ENCODE measurements at regions not wholly inside any gene's neighbourhood (a gene's known extent, or its start where the extent isn't known, plus 50 kb on each side); places are given as distances from the start of the nearest gene placed in this dataset. TPM values are rescaled to one million over a fixed set of nuclear protein-coding genes. Genes with fewer than 3 reads are reported as not detected.
"Not testable (repeated sequence)": the region's sequence is repeated elsewhere in the genome, so short reads cannot be mapped to it uniquely, and the experiment has no call there.

DNA sequence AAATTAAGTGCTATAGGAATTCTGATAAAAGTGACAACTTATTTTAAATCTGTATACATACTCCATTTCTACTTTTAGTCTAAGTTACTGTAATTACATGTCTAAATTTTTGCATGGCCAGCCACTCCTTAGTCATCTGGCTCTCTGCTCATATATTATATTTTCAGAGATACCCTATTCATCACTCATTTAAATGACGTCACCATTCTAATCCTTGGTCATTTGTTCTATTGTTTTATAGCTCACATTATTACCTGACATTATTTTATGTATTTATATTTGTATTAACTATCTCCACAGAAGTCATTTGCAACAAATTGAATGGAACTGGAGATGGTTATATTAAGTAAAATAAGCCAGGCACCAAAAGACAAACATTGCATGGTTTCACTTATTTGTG is 179.6 kb upstream of the CXorf51A start:
- no peak for DNase-seq (ENCODE audit: low read depth)

DNA sequence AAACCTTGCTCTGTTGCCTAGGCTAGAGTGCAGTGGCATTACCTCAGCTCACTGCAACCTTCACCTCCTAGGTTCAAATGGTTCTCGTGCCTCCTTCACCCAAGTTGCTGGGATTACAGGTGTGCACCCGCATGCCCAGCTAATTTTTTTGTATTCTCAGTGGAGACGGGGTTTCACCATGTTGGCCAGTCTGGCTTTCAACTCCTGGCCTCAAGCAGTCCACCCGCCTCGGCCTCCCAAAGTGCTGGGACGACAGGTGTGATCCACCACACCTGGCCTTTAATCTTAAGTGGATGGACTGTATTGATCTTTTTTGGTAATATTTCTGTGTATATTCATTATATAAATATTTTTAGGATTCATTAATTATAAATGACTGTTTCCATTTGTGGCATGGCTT is 158.7 kb upstream of the CXorf51A start:
- DNase-seq (ENCODE audit: low read depth): no peak

DNA sequence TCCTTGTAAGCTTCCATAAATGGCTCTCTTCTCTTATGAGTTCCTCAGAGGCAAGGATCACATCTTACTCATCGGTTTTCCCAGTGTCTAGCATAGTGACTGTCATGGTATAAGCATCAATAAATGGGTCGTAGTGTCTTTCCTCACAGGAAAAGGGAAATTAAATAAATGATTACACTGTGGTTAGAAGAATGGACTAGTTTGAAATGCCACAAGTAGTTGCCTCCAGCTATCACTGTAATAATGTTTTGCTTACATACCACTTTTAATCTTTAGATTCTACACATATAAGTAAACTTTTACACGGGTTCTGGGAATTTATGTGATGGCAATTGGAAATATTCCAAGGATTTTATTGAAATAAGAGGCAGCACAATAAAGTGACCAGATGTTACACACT is 152.8 kb upstream of the CXorf51A start:
- DNase-seq (ENCODE audit: low read depth): peak; percentile 7

DNA sequence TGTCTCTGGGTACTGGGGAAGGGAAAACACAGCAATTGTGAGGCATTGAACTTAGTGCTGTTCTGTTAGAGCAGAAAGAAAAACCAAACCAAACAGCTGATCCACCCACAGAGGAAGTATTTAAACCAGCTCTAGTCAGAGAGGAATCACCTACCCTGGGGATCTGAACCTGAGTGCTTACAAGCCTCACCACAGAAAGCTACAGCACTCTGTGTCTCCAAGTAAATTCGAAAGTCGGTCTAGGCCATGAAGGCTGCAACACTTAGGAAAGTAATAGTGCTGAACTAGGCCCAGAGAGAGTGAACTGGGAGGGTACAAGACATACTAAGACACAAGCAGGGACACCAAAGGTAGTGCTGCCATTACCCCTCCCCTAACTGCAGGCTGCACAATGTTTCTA is 142.2 kb upstream of the CXorf51A start:
- DNase-seq (ENCODE audit: low read depth): no peak

- no peak for DNase-seq (ENCODE audit: low read depth)
Observed at GRCh38 chrX:146934256-146934655, 119.7 kb upstream of the CXorf51A start.

DNA sequence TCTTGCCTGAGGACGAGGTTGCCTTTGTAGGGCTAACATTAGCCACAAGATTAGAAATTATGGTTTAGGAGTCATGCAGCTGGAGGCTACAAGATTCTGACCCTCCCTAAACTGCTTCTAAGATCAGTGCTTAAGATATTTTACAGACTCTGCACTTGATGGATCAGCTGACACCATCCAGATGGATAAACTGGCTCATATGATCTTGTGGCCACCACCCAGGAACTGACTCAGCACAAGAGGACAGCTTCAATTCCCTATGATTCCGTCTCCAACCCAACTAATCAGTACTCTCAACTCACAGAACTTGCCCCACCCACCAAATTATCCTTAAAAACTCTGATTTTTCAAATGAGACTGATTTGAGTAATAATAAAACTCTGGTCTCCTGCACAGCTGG is 118.5 kb upstream of the CXorf51A start:
- peak; percentile 43 for DNase-seq (ENCODE audit: low read depth)

- no peak for DNase-seq (ENCODE audit: low read depth)
Observed at GRCh38 chrX:146921204-146921603, 106.7 kb upstream of the CXorf51A start.

DNA sequence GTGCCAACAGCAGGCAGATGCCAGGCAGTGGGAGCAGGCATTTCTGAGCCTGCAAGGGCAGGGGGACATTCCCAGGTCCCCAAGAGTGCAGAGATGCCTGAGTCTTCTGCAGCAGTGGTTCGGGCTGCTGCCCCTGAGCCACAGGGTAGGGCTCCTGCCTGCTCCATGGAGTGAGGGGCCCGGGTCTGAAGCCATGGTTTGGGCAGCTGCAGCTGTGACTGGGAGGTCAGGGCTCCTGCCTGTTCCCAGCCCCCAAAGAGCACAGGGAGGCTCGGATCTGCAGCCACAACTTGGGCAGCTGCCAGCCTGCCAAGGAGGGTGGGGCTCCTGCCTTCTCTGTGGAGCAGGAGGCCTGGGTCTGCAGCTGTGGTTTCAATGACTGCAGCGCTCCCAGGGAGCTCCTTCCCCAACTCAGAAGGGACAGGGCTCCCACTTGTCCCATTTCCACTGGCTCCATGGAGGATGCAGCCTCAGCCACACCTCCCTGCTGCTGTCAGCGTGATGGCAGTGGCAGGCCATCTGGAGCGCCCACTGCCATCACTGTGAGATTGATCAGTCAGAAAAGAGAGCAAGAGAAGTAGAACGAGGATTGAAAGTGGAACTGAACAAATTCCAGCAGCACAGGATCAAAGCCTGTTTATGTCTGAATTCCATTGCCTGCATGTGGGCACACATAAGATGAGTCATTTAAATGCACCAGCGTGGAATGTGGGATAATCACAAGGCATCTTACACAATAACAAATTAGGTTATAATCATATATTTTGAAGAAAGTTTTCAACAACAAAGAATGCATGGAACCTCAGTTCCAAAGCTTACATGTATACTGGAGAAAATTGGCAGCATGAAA is 93.1 kb upstream of the CXorf51A start:
- DNase-seq (ENCODE audit: low read depth): peak; percentile 56

GRCh38 chrX:146906166-146906565 is 91.6 kb upstream of the CXorf51A start:
- DNase-seq (ENCODE audit: low read depth): no peak

DNA sequence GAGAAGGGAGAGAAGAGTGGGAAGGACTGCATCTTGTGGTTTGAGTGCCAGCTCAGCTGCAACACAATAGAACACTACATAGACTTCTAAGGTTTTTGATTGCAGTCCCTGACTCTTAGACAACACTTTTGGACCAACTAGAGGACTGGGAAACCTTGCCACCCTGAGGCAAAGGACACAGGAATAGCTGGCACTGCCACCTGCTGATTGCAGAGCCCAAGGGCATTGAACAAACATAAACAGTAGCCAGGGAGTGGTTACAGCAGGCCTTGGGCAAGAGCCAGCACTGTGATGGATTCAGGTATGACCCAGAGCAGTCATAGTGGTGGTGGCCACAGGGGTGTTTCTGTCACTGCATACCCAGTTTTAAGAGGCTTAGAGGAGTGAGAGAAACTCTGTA is 72.5 kb upstream of the CXorf51A start:
- no peak for DNase-seq (ENCODE audit: low read depth)

DNA sequence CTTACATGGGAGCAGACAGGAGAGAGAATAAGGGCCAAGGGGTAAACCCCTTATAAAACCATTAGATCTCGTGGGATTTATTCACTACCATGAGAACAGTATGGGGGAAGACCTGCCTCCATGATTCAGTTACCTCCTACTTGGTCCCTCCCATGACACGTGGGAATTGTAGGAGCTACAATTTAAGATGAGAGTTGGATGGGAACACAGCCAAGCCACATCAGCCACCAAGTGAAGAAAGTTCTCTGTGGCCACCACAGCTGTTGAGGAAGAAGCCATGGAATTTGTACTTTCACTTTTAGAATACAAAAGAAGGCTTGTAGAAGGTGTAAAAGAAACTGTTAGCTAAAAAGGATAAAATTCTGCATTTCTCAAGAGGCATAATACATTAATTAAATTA is 67.0 kb upstream of the CXorf51A start:
- DNase-seq (ENCODE audit: low read depth): peak; percentile 49

- DNase-seq (ENCODE audit: low read depth): not testable (repeated sequence)
Observed at GRCh38 chrX:146866846-146867245, 52.3 kb upstream of the CXorf51A start.

DNA sequence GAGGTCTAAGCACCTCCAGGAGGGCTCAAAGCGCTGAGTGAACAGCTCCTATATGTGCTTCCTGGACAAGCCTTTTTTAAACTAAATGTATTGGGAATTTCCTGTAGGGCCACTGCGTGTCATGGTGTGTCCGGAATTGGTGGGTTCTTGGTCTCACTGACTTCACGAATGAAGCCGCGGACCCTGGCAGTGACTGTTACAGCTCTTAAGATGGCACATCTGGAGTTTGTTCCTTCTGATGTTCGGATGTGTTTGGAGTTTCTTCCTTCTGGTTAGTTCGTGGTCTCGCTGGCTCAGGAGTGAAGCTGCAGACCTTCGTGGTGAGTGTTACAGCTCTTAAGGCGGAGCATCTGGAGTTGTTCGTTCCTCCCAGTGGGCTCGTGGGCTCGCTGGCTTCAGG is 51.2 kb upstream of the CXorf51A start:
- not testable (repeated sequence) for DNase-seq (ENCODE audit: low read depth)

Small RNAs in the stretch of these regions (small RNA-seq; reads per million reads assigned to genes)
- not detected for gene Z99497.1

Data from HT1080 (cell line).